GM23338 (cell line): ENCODE measurements at regions not wholly inside any gene's neighbourhood (a gene's known extent, or its start where the extent isn't known, plus 50 kb on each side); places are given as distances from the start of the nearest gene placed in this dataset.
A peak's percentile ranks its signal among the peaks of the same experiment; 100 is the strongest.

Experiments
- ATAC-seq: fragments of 200-7000 bp; cut with Tn5 transposase; 3 replicates; pipeline ENCODE4 v1.9.1; 2020
- DNase-seq: peaks from one replicate; pipeline ENCODE4 v3.0.0-alpha.2; 2015; ENCODE audit warnings: low spot score
- H2AFZ ChIP-seq: fragments of 200-600 bp; sonication (generic); 2 replicates; pipeline ENCODE4 v1.8.0; 2016; ENCODE audit warnings: antibody characterized with exemption, mild to moderate bottlenecking, moderate library complexity
- H3F3A ChIP-seq: fragments of 200-600 bp; sonication (generic); replicated peaks from 2 replicates; pipeline ENCODE4 v1.8.0; 2017; ENCODE audit warnings: antibody characterized with exemption, mixed run types, low read depth
- H3K27ac ChIP-seq: fragments of 200-600 bp; sonication (generic); 2 replicates; pipeline ENCODE4 v1.6.1; 2016; ENCODE audit warnings: low read depth
- H3K27me3 ChIP-seq: fragments of 200-600 bp; sonication (generic); 2 replicates; pipeline ENCODE4 v1.8.0; 2016; ENCODE audit warnings: mild to moderate bottlenecking, mixed run types, moderate library complexity; ENCODE audit not compliant: insufficient read depth
- H3K36me3 ChIP-seq: fragments of 200-600 bp; sonication (generic); 2 replicates; pipeline ENCODE4 v1.8.0; 2016; ENCODE audit warnings: mild to moderate bottlenecking; ENCODE audit not compliant: insufficient read depth
- H3K4me1 ChIP-seq: fragments of 200-600 bp; sonication (generic); 2 replicates; pipeline ENCODE4 v1.8.0; 2016; ENCODE audit warnings: mild to moderate bottlenecking, moderate library complexity; ENCODE audit not compliant: insufficient read depth
- H3K4me2 ChIP-seq: fragments of 200-600 bp; sonication (generic); 2 replicates; pipeline ENCODE4 v1.7.1; 2017; ENCODE audit warnings: mixed run types
- H3K4me3 ChIP-seq: fragments of 200-600 bp; sonication (generic); 2 replicates; pipeline ENCODE4 v1.6.1; 2016; ENCODE audit warnings: mixed run types
- H3K79me2 ChIP-seq: fragments of 200-600 bp; sonication (generic); replicated peaks from 2 replicates; pipeline ENCODE4 v1.8.0; 2017; ENCODE audit warnings: mild to moderate bottlenecking; ENCODE audit not compliant: insufficient read depth
- H3K9me2 ChIP-seq: fragments of 200-600 bp; sonication (generic); 2 replicates; pipeline ENCODE4 v1.8.0; 2017; ENCODE audit not compliant: insufficient read depth
- H4K20me1 ChIP-seq: fragments of 200-600 bp; sonication (generic); replicated peaks from 2 replicates; pipeline ENCODE4 v1.8.0; 2017; ENCODE audit warnings: mild to moderate bottlenecking; ENCODE audit not compliant: insufficient read depth
- H3K27ac Mint-ChIP-seq: 2 replicates; pipeline ENCODE4 v1.8.0; 2020; ENCODE audit warnings: inconsistent platforms, mild to moderate bottlenecking, moderate library complexity, mixed read lengths
- H3K27me3 Mint-ChIP-seq: 3 replicates; pipeline ENCODE4 v1.8.0; 2022; ENCODE audit warnings: low read depth, mild to moderate bottlenecking, moderate library complexity, mixed read lengths, inconsistent platforms; ENCODE audit not compliant: insufficient read depth, poor library complexity
- H3K36me3 Mint-ChIP-seq: 3 replicates; pipeline ENCODE4 v1.8.0; 2021; ENCODE audit warnings: low read depth, mild to moderate bottlenecking, inconsistent platforms, moderate library complexity, mixed read lengths
- H3K4me1 Mint-ChIP-seq: 3 replicates; pipeline ENCODE4 v1.8.0; 2020; ENCODE audit warnings: mild to moderate bottlenecking, inconsistent platforms, mixed read lengths
- H3K4me3 Mint-ChIP-seq: 3 replicates; pipeline ENCODE4 v1.8.0; 2021; ENCODE audit warnings: moderate library complexity, mild to moderate bottlenecking, inconsistent platforms, mixed read lengths
- H3K9me3 Mint-ChIP-seq: 3 replicates; pipeline ENCODE4 v1.8.0; 2020; ENCODE audit warnings: moderate library complexity, mild to moderate bottlenecking, inconsistent platforms, mixed read lengths
- CREB1 ChIP-seq: fragments of 250-450 bp; sonication (Bioruptor Pico); IDR thresholded peaks from 2 replicates; pipeline ENCODE4 v1.5.0; 2020; ENCODE audit warnings: low read depth, mild to moderate bottlenecking, moderate library complexity
- ETS1 ChIP-seq: IDR thresholded peaks from 2 replicates; pipeline ENCODE4 v1.6.1; 2016; ENCODE audit warnings: antibody characterized with exemption
- EZH2 ChIP-seq: fragments of 200-600 bp; sonication (generic); IDR thresholded peaks from one replicate; pipeline ENCODE4 v1.8.0; 2017; ENCODE audit warnings: antibody characterized with exemption, mild to moderate bottlenecking, low read depth; ENCODE audit not compliant: unreplicated experiment
- EZH2phosphoT487 ChIP-seq: fragments of 200-600 bp; sonication (generic); IDR thresholded peaks from one replicate; pipeline ENCODE4 v1.8.1; 2018; ENCODE audit warnings: antibody characterized with exemption; ENCODE audit not compliant: unreplicated experiment
- JUNB ChIP-seq: IDR thresholded peaks from one replicate; pipeline ENCODE4 v1.6.1; 2016; ENCODE audit warnings: antibody characterized with exemption; ENCODE audit not compliant: unreplicated experiment
- NANOG ChIP-seq: IDR thresholded peaks from 2 replicates; pipeline ENCODE4 v1.6.1; 2016; ENCODE audit warnings: antibody characterized with exemption, borderline replicate concordance
- POLR2AphosphoS5 ChIP-seq: IDR thresholded peaks from 2 replicates; pipeline ENCODE4 v1.6.1; 2016; ENCODE audit warnings: antibody characterized with exemption, low read depth
- REST ChIP-seq: IDR thresholded peaks from one replicate; pipeline ENCODE4 v1.6.1; 2018; ENCODE audit warnings: antibody characterized with exemption; ENCODE audit not compliant: unreplicated experiment
- STAT1 ChIP-seq: IDR thresholded peaks from one replicate; pipeline ENCODE4 v1.6.1; 2016; ENCODE audit warnings: antibody characterized with exemption; ENCODE audit not compliant: unreplicated experiment
- ZNF114 ChIP-seq: fragments of 250-450 bp; sonication (Bioruptor Pico); IDR thresholded peaks from 2 replicates; pipeline ENCODE4 v1.5.0; 2020; ENCODE audit warnings: mild to moderate bottlenecking, moderate library complexity
- ZNF331 ChIP-seq: fragments of 250-450 bp; sonication (Bioruptor Pico); IDR thresholded peaks from 2 replicates; pipeline ENCODE4 v1.5.0; 2020; ENCODE audit warnings: low read depth, mild to moderate bottlenecking, moderate library complexity
- ZNF462 ChIP-seq: fragments of 250-450 bp; sonication (Bioruptor Pico); IDR thresholded peaks from 2 replicates; pipeline ENCODE4 v1.5.0; 2020; ENCODE audit warnings: mild to moderate bottlenecking, moderate library complexity
- TF ChIP-seq, protein P1 (sequence below), 2 experiments: fragments of 200-600 bp in 1 of 2; sonication (generic) in 1 of 2; conservative IDR thresholded peaks; 2 replicates each; pipeline versions ENCODE4 v1.5.1 to v1.6.1; 2016 to 2017; ENCODE audit warnings: antibody characterized with exemption in 2 of 2, low read depth in 2 of 2, mild to moderate bottlenecking in 2 of 2, moderate library complexity in 1 of 2

- 0 out of 2 replicates have a peak overlapping the region, but pooled peaks have one; percentile 1 for H3K27ac Mint-ChIP-seq
- no peak overlapping the region for H3K4me3 Mint-ChIP-seq
- ATAC-seq (peak; percentile 44; the same call in 1 of the 3 replicates), DNase-seq (peak; percentile 19)
- H2AFZ ChIP-seq, result no peak overlapping the region; the same call in 1 of the 2 replicates
- no peaks in the 10 kb centered on the region for H3K9me3 Mint-ChIP-seq
- peaks cover 2% of the 10 kb centered on the region for H3K27me3 Mint-ChIP-seq
- no peaks in the 10 kb centered on the region for H3K36me3 Mint-ChIP-seq
- no peaks in the 10 kb centered on the region for H3K27me3 ChIP-seq
- H3K4me1 ChIP-seq, result no peaks in the 10 kb centered on the region
- no peak for TF ChIP-seq POLR2AphosphoS5
- no peak for TF ChIP-seq EZH2
- TF ChIP-seq JUNB, result no peak
- TF ChIP-seq REST, result no peak
- no peak for TF ChIP-seq ETS1
- no peak for TF ChIP-seq EZH2phosphoT487
- TF ChIP-seq ZNF462 (CRISPR knock-in tag), result no peak
- no peak for TF ChIP-seq NANOG
- TF ChIP-seq, protein P1, sequence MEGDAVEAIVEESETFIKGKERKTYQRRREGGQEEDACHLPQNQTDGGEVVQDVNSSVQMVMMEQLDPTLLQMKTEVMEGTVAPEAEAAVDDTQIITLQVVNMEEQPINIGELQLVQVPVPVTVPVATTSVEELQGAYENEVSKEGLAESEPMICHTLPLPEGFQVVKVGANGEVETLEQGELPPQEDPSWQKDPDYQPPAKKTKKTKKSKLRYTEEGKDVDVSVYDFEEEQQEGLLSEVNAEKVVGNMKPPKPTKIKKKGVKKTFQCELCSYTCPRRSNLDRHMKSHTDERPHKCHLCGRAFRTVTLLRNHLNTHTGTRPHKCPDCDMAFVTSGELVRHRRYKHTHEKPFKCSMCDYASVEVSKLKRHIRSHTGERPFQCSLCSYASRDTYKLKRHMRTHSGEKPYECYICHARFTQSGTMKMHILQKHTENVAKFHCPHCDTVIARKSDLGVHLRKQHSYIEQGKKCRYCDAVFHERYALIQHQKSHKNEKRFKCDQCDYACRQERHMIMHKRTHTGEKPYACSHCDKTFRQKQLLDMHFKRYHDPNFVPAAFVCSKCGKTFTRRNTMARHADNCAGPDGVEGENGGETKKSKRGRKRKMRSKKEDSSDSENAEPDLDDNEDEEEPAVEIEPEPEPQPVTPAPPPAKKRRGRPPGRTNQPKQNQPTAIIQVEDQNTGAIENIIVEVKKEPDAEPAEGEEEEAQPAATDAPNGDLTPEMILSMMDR (conservative IDR thresholded peaks at IDR 0.05; ENCODE audit: low read depth in 2 of 2), result no peak
- TF ChIP-seq STAT1, result no peak
- no peak for TF ChIP-seq ZNF114 (CRISPR knock-in tag)
- TF ChIP-seq ZNF331, result no peak
- TF ChIP-seq CREB1, result no peak
- no peaks in the 10 kb centered on the region for H3K79me2 ChIP-seq
- no peaks in the 10 kb centered on the region for H3K36me3 ChIP-seq
- H3K9me2 ChIP-seq, result peaks cover 11% of the 10 kb centered on the region; the same call in 1 of the 2 replicates
- H3K4me3 ChIP-seq, result no peak overlapping the region
- H3K4me1 Mint-ChIP-seq, result peaks cover 8% of the 10 kb centered on the region
- H4K20me1 ChIP-seq, result no peaks in the 10 kb centered on the region
- H3K4me2 ChIP-seq, result no peak overlapping the region
- no peaks in the 10 kb centered on the region for H3F3A ChIP-seq
- no peak overlapping the region for H3K27ac ChIP-seq
These were observed 153.7 kb upstream of the ABI3BP start for GRCh38 chr3:101146946-101147345.
